Stimulated activated CD4-positive, alpha-beta T cell treated with anti-CD3 and anti-CD28 coated beads, Interleukin-2, amount 100 ng/mL, for 48 hours (primary cell): ENCODE measurements at regions not wholly inside any gene's neighbourhood (a gene's known extent, or its start where the extent isn't known, plus 50 kb on each side); places are given as distances from the start of the nearest gene placed in this dataset.
A peak's percentile ranks its signal among the peaks of the same experiment; 100 is the strongest.

Experiments
- DNase-seq, 2 donors: peaks; one replicate each; pipeline ENCODE4 v3.0.0-alpha.2; 2020

GRCh38 chr15:99921101-99921500 lies 187.9 kb upstream of the LYSMD4 start:
- no peak for DNase-seq

- no peak for DNase-seq
These were observed 184.8 kb upstream of the LYSMD4 start for GRCh38 chr15:99918072-99918471.

- no peak for DNase-seq
These were observed 184.0 kb upstream of the LYSMD4 start for GRCh38 chr15:99917252-99917651.

GRCh38 chr15:99916668-99917223 lies 183.5 kb upstream of the LYSMD4 start:
- no peak for DNase-seq

- no peak for DNase-seq
These were observed 181.5 kb upstream of the LYSMD4 start for GRCh38 chr15:99914723-99915122.

- no peak for DNase-seq
These were observed 178.6 kb upstream of the LYSMD4 start for GRCh38 chr15:99911816-99912215.

- DNase-seq, result no peak
These were observed 176.5 kb upstream of the LYSMD4 start for GRCh38 chr15:99909592-99910295.

GRCh38 chr15:99907698-99908097 lies 174.5 kb upstream of the LYSMD4 start:
- DNase-seq, result no peak

GRCh38 chr15:99906793-99907192 lies 173.6 kb upstream of the LYSMD4 start:
- DNase-seq, result no peak

GRCh38 chr15:99906311-99906710 lies 173.1 kb upstream of the LYSMD4 start:
- no peak for DNase-seq

GRCh38 chr15:99902248-99902928 lies 169.2 kb upstream of the LYSMD4 start:
- DNase-seq, result no peak

- DNase-seq, result no peak
These were observed 162.7 kb upstream of the LYSMD4 start for GRCh38 chr15:99895956-99896311.

GRCh38 chr15:99895189-99895955 lies 162.1 kb upstream of the LYSMD4 start:
- no peak for DNase-seq

- no peak for DNase-seq
These were observed 145.6 kb upstream of the LYSMD4 start for GRCh38 chr15:99878835-99879234.

GRCh38 chr15:99873451-99873850 lies 140.2 kb upstream of the LYSMD4 start:
- no peak for DNase-seq

- no peak for DNase-seq
These were observed 130.4 kb upstream of the LYSMD4 start for GRCh38 chr15:99863550-99864198.

GRCh38 chr15:99857836-99858235 lies 124.6 kb upstream of the LYSMD4 start:
- no peak for DNase-seq

GRCh38 chr15:99850517-99850916 lies 117.3 kb upstream of the LYSMD4 start:
- DNase-seq, result no peak

- no peak for DNase-seq
These were observed 111.8 kb upstream of the LYSMD4 start for GRCh38 chr15:99845009-99845408.

GRCh38 chr15:99844150-99844549 lies 110.9 kb upstream of the LYSMD4 start:
- no peak for DNase-seq

- no peak for DNase-seq
These were observed 108.8 kb upstream of the LYSMD4 start for GRCh38 chr15:99842071-99842470.

GRCh38 chr15:99826157-99826780 lies 93.0 kb upstream of the LYSMD4 start:
- DNase-seq, result peak in 1 of 2 donors; percentile 8

- no peak for DNase-seq
These were observed 90.1 kb upstream of the LYSMD4 start for GRCh38 chr15:99823346-99823745.
